22Rv1 (cell line): ENCODE measurements at regions not wholly inside any gene's neighbourhood (a gene's known extent, or its start where the extent isn't known, plus 50 kb on each side); places are given as distances from the start of the nearest gene placed in this dataset.

Experiments used
- H3K27ac ChIP-seq: fragments of 450-650 bp; 2 replicates; pipeline ENCODE4 v1.5.1; 2017
- ZFX ChIP-seq: fragments of 450-650 bp; IDR thresholded peaks from 2 replicates; pipeline ENCODE4 v1.6.1; 2017; ENCODE audit warnings: antibody characterized with exemption, borderline replicate concordance
- TF ChIP-seq, protein P1 (sequence below): fragments of 450-650 bp; IDR thresholded peaks from 2 replicates; pipeline ENCODE4 v1.5.1; 2017; ENCODE audit warnings: mild to moderate bottlenecking

DNA sequence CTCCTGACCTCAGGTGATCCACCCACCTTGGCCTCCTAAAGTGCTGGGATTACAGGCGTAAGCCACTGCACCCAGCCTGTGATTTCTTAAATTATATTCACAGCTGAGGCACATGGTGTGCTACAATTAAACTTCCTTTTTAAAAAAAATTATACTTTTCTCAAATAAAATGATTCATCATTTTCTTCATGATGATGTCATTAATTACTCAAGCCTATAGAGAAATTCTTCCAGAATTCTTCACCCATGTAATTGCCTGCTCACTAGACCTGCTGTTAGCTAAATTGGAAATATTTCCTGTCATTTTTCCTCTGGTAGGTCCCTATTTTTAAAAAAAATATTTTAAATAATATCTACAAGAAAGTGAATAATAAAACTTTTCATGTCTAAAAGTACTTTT, 440.0 kb upstream of the ANO3 start:
- H3K27ac ChIP-seq: no peak overlapping the region
- TF ChIP-seq, protein P1, sequence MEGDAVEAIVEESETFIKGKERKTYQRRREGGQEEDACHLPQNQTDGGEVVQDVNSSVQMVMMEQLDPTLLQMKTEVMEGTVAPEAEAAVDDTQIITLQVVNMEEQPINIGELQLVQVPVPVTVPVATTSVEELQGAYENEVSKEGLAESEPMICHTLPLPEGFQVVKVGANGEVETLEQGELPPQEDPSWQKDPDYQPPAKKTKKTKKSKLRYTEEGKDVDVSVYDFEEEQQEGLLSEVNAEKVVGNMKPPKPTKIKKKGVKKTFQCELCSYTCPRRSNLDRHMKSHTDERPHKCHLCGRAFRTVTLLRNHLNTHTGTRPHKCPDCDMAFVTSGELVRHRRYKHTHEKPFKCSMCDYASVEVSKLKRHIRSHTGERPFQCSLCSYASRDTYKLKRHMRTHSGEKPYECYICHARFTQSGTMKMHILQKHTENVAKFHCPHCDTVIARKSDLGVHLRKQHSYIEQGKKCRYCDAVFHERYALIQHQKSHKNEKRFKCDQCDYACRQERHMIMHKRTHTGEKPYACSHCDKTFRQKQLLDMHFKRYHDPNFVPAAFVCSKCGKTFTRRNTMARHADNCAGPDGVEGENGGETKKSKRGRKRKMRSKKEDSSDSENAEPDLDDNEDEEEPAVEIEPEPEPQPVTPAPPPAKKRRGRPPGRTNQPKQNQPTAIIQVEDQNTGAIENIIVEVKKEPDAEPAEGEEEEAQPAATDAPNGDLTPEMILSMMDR: no peak
- TF ChIP-seq ZFX: no peak

DNA sequence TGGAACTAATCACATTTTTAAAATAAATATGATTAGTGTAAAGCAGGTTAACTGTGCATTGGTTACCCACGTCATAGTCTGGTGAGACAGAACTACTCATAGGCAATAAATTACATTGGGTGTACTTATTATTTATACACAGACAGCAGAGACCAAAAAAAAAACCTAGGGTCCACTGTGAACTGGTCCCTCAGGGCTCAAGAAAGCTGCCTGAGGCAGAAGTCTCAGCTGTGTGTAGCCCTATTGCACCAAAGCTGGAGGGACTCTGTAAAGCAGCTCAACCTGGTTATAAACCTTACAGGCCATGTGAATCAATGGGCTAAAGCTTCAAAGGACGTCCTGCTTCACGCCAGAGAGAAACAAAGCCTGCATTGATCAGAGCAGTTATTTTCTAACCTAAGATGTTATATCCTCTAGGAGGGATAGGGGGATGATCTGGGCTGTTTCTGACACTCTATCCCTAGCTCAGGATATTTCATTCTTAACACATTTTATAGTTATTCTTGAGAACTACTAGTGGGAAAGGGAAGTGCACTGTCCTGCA, 432.2 kb upstream of the ANO3 start:
- TF ChIP-seq ZFX: no peak
- TF ChIP-seq, protein P1: no peak
- H3K27ac ChIP-seq: no peak overlapping the region

DNA sequence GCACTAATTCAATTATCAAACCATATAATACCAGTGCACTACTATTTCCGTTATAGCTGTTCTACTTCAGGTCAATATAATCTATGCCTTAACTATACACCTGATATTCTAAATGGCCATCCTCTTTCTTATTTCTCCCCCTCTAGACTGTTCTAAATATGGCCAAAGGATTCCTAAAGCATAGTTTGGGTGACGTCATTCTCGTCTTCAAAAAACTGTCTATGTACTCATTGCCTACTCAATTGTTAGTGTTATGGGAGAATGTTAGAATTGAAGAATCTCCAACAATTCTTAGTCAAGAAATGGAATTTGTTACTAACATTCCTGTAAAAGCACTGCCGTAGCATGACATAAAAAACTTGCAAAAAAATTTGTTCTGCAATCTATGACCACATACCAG, 431.1 kb upstream of the ANO3 start:
- no peak overlapping the region for H3K27ac ChIP-seq
- TF ChIP-seq, protein P1: no peak
- no peak for TF ChIP-seq ZFX

DNA sequence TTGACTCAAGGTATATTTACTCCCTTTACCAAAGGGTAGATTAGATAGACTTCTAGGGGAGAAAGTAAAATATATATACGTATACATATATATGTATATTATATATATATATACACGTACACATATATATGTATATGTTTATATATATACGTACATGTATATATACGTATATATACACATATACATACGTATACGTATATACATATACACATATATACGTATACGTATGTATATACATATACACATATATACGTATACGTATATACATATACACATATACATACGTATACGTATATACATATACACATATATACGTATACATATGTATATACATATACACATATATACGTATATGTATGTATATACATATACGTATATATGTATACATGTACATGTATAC, 430.5 kb upstream of the ANO3 start:
- TF ChIP-seq ZFX: no peak
- TF ChIP-seq, protein P1: no peak
- no peak overlapping the region for H3K27ac ChIP-seq

DNA sequence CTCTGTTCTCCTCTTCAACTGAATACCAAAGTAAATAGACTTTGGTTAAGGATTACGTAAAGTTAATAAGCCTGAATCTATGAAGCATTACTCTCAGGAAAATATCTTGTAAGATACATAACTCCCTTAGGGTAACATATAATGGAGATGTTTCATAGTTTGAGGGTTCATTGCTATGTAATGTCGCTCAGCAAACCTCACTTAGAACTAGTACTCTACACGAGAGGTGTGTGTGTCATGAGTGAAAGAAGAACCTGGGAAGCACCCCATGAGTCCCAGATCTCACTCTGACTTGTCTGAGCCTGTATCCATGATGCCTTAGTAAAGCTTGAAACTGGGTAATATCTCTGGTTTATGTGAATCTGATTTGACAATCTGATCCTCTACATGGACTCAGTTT, 429.5 kb upstream of the ANO3 start:
- H3K27ac ChIP-seq: no peak overlapping the region
- TF ChIP-seq, protein P1: no peak
- TF ChIP-seq ZFX: no peak

DNA sequence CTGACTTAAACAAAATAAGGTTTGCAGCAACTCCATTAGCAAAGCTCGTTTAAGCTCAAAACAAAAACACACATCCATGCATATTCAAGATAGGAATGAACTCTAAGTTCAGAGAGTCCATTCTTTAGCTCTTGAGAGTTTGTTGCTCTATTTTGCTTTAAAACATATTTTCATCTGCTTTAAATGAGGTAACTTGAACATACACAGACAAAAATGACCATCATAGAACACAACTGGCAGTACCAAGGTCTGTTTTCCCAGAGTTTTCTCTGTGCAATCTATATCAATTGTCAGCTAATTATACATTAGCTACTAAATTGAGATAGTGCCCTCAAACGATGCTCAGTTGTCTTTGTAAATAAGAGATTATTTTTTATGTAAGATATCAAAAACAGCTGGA, 423.2 kb upstream of the ANO3 start:
- H3K27ac ChIP-seq: no peak overlapping the region
- TF ChIP-seq, protein P1: no peak

DNA sequence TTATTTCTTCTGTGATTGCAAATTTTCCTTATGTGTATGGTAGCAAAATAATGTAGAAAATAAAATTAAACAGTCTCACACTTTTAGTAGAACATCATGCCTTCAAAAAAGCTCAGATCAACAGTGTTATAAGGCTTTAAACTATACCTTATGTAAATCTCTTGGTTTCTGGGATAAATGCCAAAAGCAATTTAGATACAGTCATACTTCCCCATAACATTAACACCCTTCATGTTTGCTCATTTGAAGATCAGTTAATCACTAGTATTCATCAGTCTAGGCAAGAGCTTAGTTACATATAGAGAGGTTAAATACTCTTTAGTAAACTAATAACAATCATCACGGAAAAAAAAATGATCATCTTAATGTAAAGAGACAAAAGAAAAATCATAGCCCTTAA, 421.8 kb upstream of the ANO3 start:
- no peak for TF ChIP-seq ZFX
- H3K27ac ChIP-seq: no peak overlapping the region

DNA sequence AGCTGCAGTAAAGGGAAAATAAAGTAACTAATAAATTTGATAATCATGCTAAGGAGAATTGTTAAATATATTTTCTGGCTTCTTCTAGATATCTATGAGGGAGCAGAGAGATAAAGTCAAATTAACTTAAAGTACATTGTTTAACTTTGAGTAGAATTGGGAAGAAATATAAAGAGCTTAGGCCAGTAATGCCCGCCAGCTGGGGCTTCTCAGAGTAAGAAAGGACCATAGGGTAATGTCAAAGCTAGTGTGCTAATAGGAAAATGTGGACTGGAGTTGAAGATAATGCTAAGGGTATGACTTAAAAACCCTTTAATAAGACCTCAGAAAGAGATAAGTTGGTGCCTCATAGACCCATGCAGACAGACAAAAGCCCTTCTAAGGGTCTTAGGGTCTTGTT, 411.6 kb upstream of the ANO3 start:
- no peak overlapping the region for H3K27ac ChIP-seq
- TF ChIP-seq, protein P1: no peak
- no peak for TF ChIP-seq ZFX
